ENCODE measurements at regions not wholly inside any gene's neighbourhood (a gene's known extent, or its start where the extent isn't known, plus 50 kb on each side); places are given as distances from the start of the nearest gene placed in this dataset.

- Histone ChIP-seq H3K36me3 (ENCODE audit: insufficient read depth, low read length) (no peaks in the 10 kb centered on the region), H3K9ac (ENCODE audit: low read depth, low read length) (no peak overlapping the region), H3K4me1 (ENCODE audit: insufficient read depth, low read length) (peaks cover 35% of the 10 kb centered on the region), H3K9me3 (ENCODE audit: insufficient read depth, low read depth, low read length) (no peaks in the 10 kb centered on the region), H3K27ac (ENCODE audit: low read depth, low read length) (no peak overlapping the region), H3K4me3 (ENCODE audit: low read length) (no peak overlapping the region), H3K27me3 (ENCODE audit: insufficient read depth, low read length) (no peaks in the 10 kb centered on the region)
Measured at GRCh38 chr2:221198309-221198708, 373.8 kb downstream of the EPHA4 start.

- Histone ChIP-seq H3K27me3 (ENCODE audit: insufficient read depth, low read length) (no peaks in the 10 kb centered on the region), H3K4me3 (ENCODE audit: low read length) (no peak overlapping the region; the same call in 1 of the 2 replicates), H3K9ac (ENCODE audit: low read depth, low read length) (no peak overlapping the region), H3K27ac (ENCODE audit: low read depth, low read length) (no peak overlapping the region), H3K36me3 (ENCODE audit: insufficient read depth, low read length) (no peaks in the 10 kb centered on the region), H3K9me3 (ENCODE audit: insufficient read depth, low read depth, low read length) (no peaks in the 10 kb centered on the region), H3K4me1 (ENCODE audit: insufficient read depth, low read length) (peaks cover 35% of the 10 kb centered on the region)
- WGBS: 64% methylated on average over 3 of the region's 3 CpGs
Measured at GRCh38 chr2:221200184-221200839, 371.8 kb downstream of the EPHA4 start.

GRCh38 chr2:221202431-221202830 is 369.7 kb downstream of the EPHA4 start:
- Histone ChIP-seq H3K27me3 (ENCODE audit: insufficient read depth, low read length) (no peaks in the 10 kb centered on the region), H3K27ac (ENCODE audit: low read depth, low read length) (no peak overlapping the region), H3K4me3 (ENCODE audit: low read length) (no peak overlapping the region), H3K4me1 (ENCODE audit: insufficient read depth, low read length) (peaks cover 31% of the 10 kb centered on the region), H3K9me3 (ENCODE audit: insufficient read depth, low read depth, low read length) (no peaks in the 10 kb centered on the region), H3K9ac (ENCODE audit: low read depth, low read length) (no peak overlapping the region), H3K36me3 (ENCODE audit: insufficient read depth, low read length) (no peaks in the 10 kb centered on the region)
- 94% methylated on average over 6 of the region's 6 CpGs for WGBS

GRCh38 chr2:221203125-221203524 is 369.0 kb downstream of the EPHA4 start:
- no peak overlapping the region for H3K27ac ChIP-seq (ENCODE audit: low read depth, low read length)
- WGBS: 92% methylated on average over 2 of the region's 2 CpGs
- H3K4me1 ChIP-seq (ENCODE audit: insufficient read depth, low read length): peaks cover 25% of the 10 kb centered on the region
- no peaks in the 10 kb centered on the region for H3K36me3 ChIP-seq (ENCODE audit: insufficient read depth, low read length)
- no peak overlapping the region for H3K9ac ChIP-seq (ENCODE audit: low read depth, low read length)
- H3K27me3 ChIP-seq (ENCODE audit: insufficient read depth, low read length): no peaks in the 10 kb centered on the region
- no peak overlapping the region for H3K4me3 ChIP-seq (ENCODE audit: low read length)
- no peaks in the 10 kb centered on the region for H3K9me3 ChIP-seq (ENCODE audit: insufficient read depth, low read depth, low read length)

GRCh38 chr2:221203856-221204255 is 368.2 kb downstream of the EPHA4 start:
- no peaks in the 10 kb centered on the region for H3K36me3 ChIP-seq (ENCODE audit: insufficient read depth, low read length)
- no peak overlapping the region for H3K9ac ChIP-seq (ENCODE audit: low read depth, low read length)
- H3K4me1 ChIP-seq (ENCODE audit: insufficient read depth, low read length): peaks cover 19% of the 10 kb centered on the region
- WGBS: 94% methylated on average over 2 of the region's 2 CpGs
- no peaks in the 10 kb centered on the region for H3K9me3 ChIP-seq (ENCODE audit: insufficient read depth, low read depth, low read length)
- H3K4me3 ChIP-seq (ENCODE audit: low read length): no peak overlapping the region
- no peak overlapping the region for H3K27ac ChIP-seq (ENCODE audit: low read depth, low read length)
- no peaks in the 10 kb centered on the region for H3K27me3 ChIP-seq (ENCODE audit: insufficient read depth, low read length)

GRCh38 chr2:221204699-221205098 is 367.4 kb downstream of the EPHA4 start:
- 100% methylated on average over 1 of the region's 2 CpGs for WGBS

GRCh38 chr2:221205103-221205673 is 366.9 kb downstream of the EPHA4 start:
- WGBS: 91% methylated on average over 5 of the region's 5 CpGs
- H3K4me3 ChIP-seq (ENCODE audit: low read length): no peak overlapping the region

More at GRCh38 chr2:221204699-221205098, 367.4 kb downstream of the EPHA4 start:
- H3K9me3 ChIP-seq (ENCODE audit: insufficient read depth, low read depth, low read length): no peaks in the 10 kb centered on the region
- no peak overlapping the region for H3K9ac ChIP-seq (ENCODE audit: low read depth, low read length)
- H3K36me3 ChIP-seq (ENCODE audit: insufficient read depth, low read length): no peaks in the 10 kb centered on the region
- no peak overlapping the region for H3K4me3 ChIP-seq (ENCODE audit: low read length)
- H3K4me1 ChIP-seq (ENCODE audit: insufficient read depth, low read length): peaks cover 14% of the 10 kb centered on the region
- no peak overlapping the region for H3K27ac ChIP-seq (ENCODE audit: low read depth, low read length)
- no peaks in the 10 kb centered on the region for H3K27me3 ChIP-seq (ENCODE audit: insufficient read depth, low read length)

GRCh38 chr2:221210686-221211085 is 361.4 kb downstream of the EPHA4 start:
- WGBS: 98% methylated on average over 2 of the region's 2 CpGs
- H3K9me3 ChIP-seq (ENCODE audit: insufficient read depth, low read depth, low read length): no peaks in the 10 kb centered on the region
- no peak overlapping the region for H3K9ac ChIP-seq (ENCODE audit: low read depth, low read length)
- H3K27ac ChIP-seq (ENCODE audit: low read depth, low read length): no peak overlapping the region
- no peaks in the 10 kb centered on the region for H3K27me3 ChIP-seq (ENCODE audit: insufficient read depth, low read length)
- no peaks in the 10 kb centered on the region for H3K4me1 ChIP-seq (ENCODE audit: insufficient read depth, low read length)
- H3K4me3 ChIP-seq (ENCODE audit: low read length): no peak overlapping the region
- H3K36me3 ChIP-seq (ENCODE audit: insufficient read depth, low read length): no peaks in the 10 kb centered on the region

More at GRCh38 chr2:221205103-221205673, 366.9 kb downstream of the EPHA4 start:
- no peaks in the 10 kb centered on the region for H3K36me3 ChIP-seq (ENCODE audit: insufficient read depth, low read length)
- no peaks in the 10 kb centered on the region for H3K27me3 ChIP-seq (ENCODE audit: insufficient read depth, low read length)
- no peaks in the 10 kb centered on the region for H3K9me3 ChIP-seq (ENCODE audit: insufficient read depth, low read depth, low read length)
- no peak overlapping the region for H3K9ac ChIP-seq (ENCODE audit: low read depth, low read length)
- H3K27ac ChIP-seq (ENCODE audit: low read depth, low read length): no peak overlapping the region
- H3K4me1 ChIP-seq (ENCODE audit: insufficient read depth, low read length): peaks cover 11% of the 10 kb centered on the region

- Histone ChIP-seq H3K27me3 (ENCODE audit: insufficient read depth, low read length) (no peaks in the 10 kb centered on the region), H3K9ac (ENCODE audit: low read depth, low read length) (no peak overlapping the region), H3K36me3 (ENCODE audit: insufficient read depth, low read length) (no peaks in the 10 kb centered on the region), H3K4me3 (ENCODE audit: low read length) (no peak overlapping the region), H3K9me3 (ENCODE audit: insufficient read depth, low read depth, low read length) (no peaks in the 10 kb centered on the region), H3K27ac (ENCODE audit: low read depth, low read length) (no peak overlapping the region), H3K4me1 (ENCODE audit: insufficient read depth, low read length) (no peaks in the 10 kb centered on the region)
- 99% methylated on average over 3 of the region's 3 CpGs for WGBS
Measured at GRCh38 chr2:221211653-221212052, 360.5 kb downstream of the EPHA4 start.

- Histone ChIP-seq H3K4me1 (ENCODE audit: insufficient read depth, low read length) (no peaks in the 10 kb centered on the region), H3K36me3 (ENCODE audit: insufficient read depth, low read length) (no peaks in the 10 kb centered on the region), H3K27ac (ENCODE audit: low read depth, low read length) (no peak overlapping the region), H3K27me3 (ENCODE audit: insufficient read depth, low read length) (no peaks in the 10 kb centered on the region), H3K4me3 (ENCODE audit: low read length) (no peak overlapping the region), H3K9ac (ENCODE audit: low read depth, low read length) (no peak overlapping the region), H3K9me3 (ENCODE audit: insufficient read depth, low read depth, low read length) (no peaks in the 10 kb centered on the region)
- 93% methylated on average over 2 of the region's 2 CpGs for WGBS
Measured at GRCh38 chr2:221212105-221212504, 360.0 kb downstream of the EPHA4 start.

- WGBS: 92% methylated on average over 1 of the region's 1 CpG
- Histone ChIP-seq H3K36me3 (ENCODE audit: insufficient read depth, low read length) (no peaks in the 10 kb centered on the region), H3K4me1 (ENCODE audit: insufficient read depth, low read length) (no peaks in the 10 kb centered on the region), H3K9ac (ENCODE audit: low read depth, low read length) (no peak overlapping the region), H3K4me3 (ENCODE audit: low read length) (no peak overlapping the region), H3K27me3 (ENCODE audit: insufficient read depth, low read length) (no peaks in the 10 kb centered on the region), H3K27ac (ENCODE audit: low read depth, low read length) (no peak overlapping the region), H3K9me3 (ENCODE audit: insufficient read depth, low read depth, low read length) (no peaks in the 10 kb centered on the region)
Measured at GRCh38 chr2:221215487-221215886, 356.6 kb downstream of the EPHA4 start.
